NCI-H345 treated with DMSO at 0.1 percent for 48 hours (cell line): ENCODE measurements at regions not wholly inside any gene's neighbourhood (a gene's known extent, or its start where the extent isn't known, plus 50 kb on each side); places are given as distances from the start of the nearest gene placed in this dataset.

Experiments used
- DNase-seq: peaks from one replicate; lab custom pipeline; 2025; ENCODE audit not compliant: unreplicated experiment; lab: John Stamatoyannopoulos, UW

DNA sequence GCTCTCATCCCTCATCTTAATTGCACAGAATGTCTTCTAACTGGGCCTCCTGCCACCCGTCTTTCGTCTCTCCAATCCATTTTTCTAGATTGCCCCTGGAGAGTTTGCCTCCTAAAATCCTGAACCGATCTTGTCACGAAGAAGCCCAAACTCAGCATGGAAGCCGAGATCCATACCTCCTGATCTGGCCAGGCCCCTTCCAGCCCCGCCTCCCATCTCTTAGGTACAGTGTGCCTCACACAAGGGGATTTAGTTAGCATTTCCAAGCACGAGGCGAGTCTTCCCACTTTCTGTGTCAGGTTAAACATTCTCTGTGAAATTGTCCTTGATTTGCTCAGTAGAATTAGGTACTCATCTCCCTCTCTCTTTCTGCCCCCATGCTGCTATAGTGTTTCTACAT lies 80.0 kb upstream of the TENM3 start:
- DNase-seq: no peak

DNA sequence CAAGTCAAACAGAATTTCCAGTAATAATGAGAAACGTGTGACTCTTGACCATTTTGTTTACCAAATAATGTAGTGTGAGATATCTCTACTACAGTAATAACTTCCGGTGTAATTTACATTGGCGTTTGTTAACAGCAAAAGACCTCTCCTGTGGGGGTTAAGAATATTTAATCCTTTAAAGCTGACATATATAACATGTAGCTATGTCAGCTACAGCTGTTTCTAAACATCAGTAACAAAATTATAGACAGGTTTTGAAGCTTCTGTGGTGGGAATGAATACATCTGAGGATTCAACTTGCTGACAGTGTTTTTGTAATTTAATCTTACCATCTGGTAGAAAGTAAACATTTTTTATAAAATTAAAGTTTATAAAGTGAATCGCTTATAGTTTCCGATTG lies 73.6 kb upstream of the TENM3 start:
- DNase-seq: no peak

DNA sequence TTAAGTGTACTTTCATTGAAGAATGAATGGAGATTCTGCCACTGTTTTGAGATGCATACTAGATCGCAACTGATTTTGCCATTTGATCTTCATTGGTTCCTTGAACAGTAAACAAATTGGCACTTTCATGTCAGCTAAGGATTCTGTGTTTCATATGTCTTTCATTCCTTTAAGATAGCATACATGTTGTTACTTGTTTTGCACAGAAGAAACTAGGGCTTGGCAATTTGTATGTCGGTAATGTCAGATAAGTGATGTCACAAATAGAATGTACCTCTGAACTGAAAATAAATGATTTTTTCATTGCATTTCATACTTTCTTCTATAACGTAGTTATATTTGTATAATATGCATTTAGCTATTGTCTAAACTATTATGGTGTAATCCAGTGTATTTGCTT lies 73.2 kb upstream of the TENM3 start:
- DNase-seq: no peak

DNA sequence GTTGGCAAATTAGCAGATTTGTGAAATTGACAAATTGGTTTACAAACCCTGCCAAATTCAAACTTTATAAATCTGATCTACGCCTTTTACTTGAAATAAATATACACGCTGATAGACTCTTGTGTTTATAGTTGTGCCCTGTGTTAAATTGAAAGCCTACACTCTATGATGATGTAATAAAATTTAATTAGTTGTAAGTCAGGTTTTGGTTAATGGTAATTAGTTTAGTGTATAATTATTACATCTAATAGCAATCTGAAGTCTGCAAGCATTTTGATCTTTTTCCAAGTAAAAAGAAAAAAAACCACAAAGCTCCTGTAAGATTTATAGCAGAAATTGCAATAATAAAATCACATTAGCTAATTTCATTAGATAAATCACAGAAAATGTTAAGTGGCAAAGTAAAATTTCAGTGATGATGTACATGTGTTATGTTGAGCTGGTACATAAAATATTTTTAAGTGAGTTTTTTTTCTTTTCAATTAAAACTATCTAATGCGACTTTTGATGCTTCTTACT lies 72.7 kb upstream of the TENM3 start:
- DNase-seq: no peak

DNA sequence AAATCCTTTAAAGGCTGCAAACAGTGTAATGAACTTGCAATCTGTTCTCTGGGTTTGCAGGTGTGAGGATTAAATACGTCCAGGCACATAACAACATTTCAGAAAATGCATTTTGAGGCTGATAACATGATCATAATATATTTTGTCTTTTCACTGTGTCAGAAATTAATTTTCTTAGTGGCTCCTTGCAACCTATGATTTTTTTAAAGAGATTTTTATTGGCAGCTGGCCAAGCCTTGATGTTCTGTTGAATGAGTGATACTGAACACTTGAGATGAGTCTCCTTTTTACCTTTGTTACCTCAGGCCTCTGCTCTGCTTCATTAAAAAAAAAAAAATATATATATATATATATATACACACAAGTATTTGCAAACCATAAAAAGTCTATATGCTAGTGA lies 68.2 kb upstream of the TENM3 start:
- DNase-seq: no peak

DNA sequence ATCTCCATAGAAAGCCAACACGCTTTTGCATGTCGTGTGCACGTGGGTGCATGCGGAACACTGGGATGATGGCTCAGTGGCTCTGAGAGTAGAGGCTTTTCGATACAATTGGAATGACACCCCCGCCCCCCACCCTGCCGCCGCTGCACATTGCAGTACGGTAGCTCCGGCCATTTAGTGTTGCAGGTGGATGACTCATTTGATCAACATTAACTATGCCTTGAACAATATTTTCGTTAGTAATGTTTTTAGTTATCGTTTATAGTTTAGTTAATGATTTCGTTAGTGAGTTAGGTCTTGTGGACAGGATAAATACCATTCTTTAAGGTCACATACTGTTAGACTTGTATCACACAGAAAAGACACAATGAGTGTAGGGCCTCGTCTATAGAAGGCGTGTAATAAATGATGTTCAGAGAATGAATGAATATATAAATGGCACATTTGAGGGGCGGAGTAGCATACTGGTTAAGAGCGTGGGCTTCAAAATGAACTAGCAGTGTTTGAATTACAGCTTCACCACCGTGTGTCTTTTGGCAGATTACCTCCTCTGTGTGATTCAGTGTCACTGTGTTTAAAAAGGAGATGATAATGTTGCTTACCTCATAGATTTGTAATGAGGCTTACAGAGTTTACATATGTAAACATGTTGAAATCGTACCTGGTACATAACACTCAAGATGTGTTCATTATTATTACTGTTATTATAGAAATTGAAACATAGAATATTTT lies 67.2 kb upstream of the TENM3 start:
- no peak for DNase-seq

DNA sequence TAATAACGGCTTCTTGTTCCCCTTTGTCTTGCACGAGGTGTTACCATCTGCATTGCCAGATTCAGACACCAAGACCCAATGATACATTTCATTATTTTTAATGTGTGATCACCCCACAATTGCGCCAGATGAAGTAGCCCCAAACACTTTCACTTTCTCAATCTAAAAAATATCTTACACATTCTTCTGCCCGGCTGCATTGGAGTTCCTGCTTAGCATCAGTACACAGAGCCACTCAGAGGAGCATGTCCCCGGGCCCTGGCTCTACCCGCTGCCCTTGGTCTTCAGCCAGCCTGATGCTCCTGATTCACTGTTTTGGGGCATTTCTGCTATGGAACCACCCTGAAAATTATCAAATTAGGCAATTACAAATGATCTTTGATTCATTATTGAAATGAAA lies 66.0 kb upstream of the TENM3 start:
- DNase-seq: no peak

DNA sequence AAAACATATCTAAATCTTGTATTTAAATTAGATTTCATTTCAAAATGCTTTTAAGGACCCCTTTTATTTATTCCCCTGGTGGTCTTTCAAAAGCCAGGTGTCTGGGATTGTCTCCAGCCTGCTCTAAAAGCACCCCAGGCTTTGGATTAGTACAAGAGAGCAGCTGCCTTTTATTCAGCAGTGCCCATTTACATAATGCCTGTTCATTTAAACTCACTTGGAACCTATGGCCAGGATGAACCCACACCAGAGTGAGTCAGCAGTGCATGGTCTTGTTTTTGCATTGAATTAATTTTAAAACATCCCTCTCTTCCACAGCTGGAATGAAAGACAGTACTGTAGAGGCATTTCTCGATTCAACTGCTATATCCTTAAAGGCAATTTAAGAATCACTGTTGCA lies 64.1 kb upstream of the TENM3 start:
- no peak for DNase-seq

GRCh38 chr4:182179751-182180150 lies 63.5 kb upstream of the TENM3 start:
- no peak for DNase-seq

- DNase-seq: no peak
Measured at GRCh38 chr4:182185491-182185890, 57.7 kb upstream of the TENM3 start.

GRCh38 chr4:182187674-182188073 lies 55.5 kb upstream of the TENM3 start:
- no peak for DNase-seq

GRCh38 chr4:182188622-182189021 lies 54.6 kb upstream of the TENM3 start:
- no peak for DNase-seq

DNA sequence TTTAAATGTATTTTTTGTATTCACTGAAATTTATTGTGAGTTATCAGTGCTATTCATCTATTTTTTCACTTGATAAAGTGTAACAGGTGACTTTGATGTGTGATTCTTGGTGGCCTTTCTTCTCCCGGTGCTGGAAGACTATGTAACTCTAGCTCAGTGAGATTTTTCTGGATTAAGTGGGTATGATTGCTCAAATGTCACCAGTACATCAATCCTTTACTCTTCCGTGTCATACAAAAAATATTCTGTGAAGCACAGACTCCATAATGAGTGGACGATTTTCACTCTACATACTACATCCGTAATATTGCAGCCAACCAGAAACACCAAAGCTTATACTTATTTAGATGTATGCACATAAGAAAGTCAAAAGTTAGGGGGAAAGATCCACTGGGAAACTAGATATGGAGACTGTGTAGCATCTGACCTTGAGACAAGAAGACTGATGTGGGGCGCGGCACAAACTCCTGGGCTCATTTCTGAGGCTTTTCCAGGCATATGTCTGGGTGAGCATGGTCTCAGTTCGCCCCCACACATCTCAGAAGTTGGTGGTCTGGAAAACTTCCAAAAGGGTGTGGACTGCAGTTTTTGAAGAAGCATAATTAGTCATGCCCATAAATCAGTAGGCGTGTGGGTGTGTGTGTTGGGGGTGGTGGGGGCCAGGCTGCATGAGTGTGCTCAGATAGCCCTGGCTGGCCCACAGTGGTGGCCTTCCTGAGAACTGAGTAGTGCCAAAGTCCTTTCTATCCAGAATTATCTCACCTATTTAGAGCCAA lies 53.9 kb upstream of the TENM3 start:
- DNase-seq: no peak

DNA sequence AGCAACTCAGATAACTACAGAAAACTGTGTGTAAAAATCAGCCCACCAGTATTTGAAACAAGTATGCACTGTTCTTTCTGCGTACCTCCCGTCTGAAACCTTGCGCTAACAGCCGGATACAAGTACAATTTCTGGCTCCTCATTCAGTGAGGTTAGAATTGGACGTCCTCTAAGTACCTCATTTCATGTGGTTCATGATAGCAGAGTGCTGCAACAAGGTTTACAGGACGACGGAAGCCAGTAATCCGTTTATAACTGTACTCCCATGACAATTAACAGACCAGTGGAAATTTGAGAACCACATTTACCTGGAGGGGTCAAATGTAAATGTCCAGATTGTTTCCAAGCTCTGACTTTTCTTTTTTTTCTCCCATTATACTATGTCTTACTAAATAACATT lies 52.9 kb upstream of the TENM3 start:
- DNase-seq: no peak

- DNase-seq: no peak
Measured at GRCh38 chr4:182192511-182193181, 50.6 kb upstream of the TENM3 start.

DNA sequence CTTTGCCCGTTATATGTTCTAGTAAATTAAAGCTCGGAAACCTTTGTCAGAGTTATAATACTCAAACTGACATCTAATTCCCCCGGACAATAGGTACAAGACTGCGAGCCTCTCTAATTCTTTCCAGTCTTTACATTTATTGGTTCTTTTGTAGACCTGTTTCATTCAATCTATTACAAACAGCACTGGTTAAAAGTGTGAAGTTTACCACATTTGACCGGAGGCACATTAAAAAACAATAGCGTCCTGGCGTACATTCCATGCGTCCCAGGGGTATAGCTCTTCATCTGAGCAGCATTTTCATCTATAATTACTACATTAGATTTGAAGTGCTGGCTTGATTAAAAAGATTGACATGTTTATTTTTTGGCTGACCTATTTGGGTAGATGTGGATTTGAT lies 49.9 kb upstream of the TENM3 start:
- DNase-seq: no peak
